ENCODE measurements at regions not wholly inside any gene's neighbourhood (a gene's known extent, or its start where the extent isn't known, plus 50 kb on each side); places are given as distances from the start of the nearest gene placed in this dataset.

- in situ Hi-C loops (cut with MboI) (no loop called here), intact Hi-C loops (cut with micrococcal nuclease; ENCODE audit: unreplicated experiment) (no loop called here)
- ChIA-PET POLR2A (no interaction called here), RAD21 (ENCODE audit: unreplicated experiment) (no interaction called here), CTCF (no interaction called here), SMC1A (ENCODE audit: uncharacterized antibody, unreplicated experiment) (no interaction called here)
- Histone ChIP-seq H3K9me3 (replicated peaks; ENCODE audit: control insufficient read depth, insufficient read depth, low read length) (no peaks in the 10 kb centered on the region), H3K79me2 (ENCODE audit: control insufficient read depth, insufficient read depth, low read length) (no peaks in the 10 kb centered on the region), H3K4me3 (no peak overlapping the region), H3K36me3 (ENCODE audit: control insufficient read depth in 2 of 2, insufficient read depth in 2 of 2, low read length in 1 of 2) (no peaks in the 10 kb centered on the region), H2AFZ (ENCODE audit: control insufficient read depth, low read depth, low read length) (no peak overlapping the region), H3K4me2 (ENCODE audit: control insufficient read depth, insufficient read depth) (no peak overlapping the region), H3K9ac (ENCODE audit: control insufficient read depth, insufficient read depth, low read length) (no peak overlapping the region), H3K4me1 (ENCODE audit: control insufficient read depth, insufficient read depth, low read length) (no peaks in the 10 kb centered on the region), H3K27me3 (replicated peaks in 1 of 2; ENCODE audit: control insufficient read depth in 2 of 2, insufficient read depth in 2 of 2, low read length in 1 of 2) (no peaks in the 10 kb centered on the region), H4K20me1 (ENCODE audit: control insufficient read depth, insufficient read depth) (no peaks in the 10 kb centered on the region), H3K27ac (ENCODE audit: control insufficient read depth, insufficient read depth) (no peak overlapping the region)
- DNase-seq (ENCODE audit: low read depth, low spot score) (no peak), ATAC-seq (no peak), FAIRE-seq (no peak)
- no peak for TF ChIP-seq SIN3A (IDR thresholded peaks at IDR 0.05; ENCODE audit: low read depth, low read length)
- no peak for TF ChIP-seq ZBTB4 (CRISPR knock-in tag; IDR thresholded peaks at IDR 0.05)
- TF ChIP-seq WRNIP1 (IDR thresholded peaks at IDR 0.05; ENCODE audit: borderline replicate concordance, low read depth, low read length): no peak
- no peak for TF ChIP-seq CHD2 (IDR thresholded peaks at IDR 0.05; ENCODE audit: borderline replicate concordance, low read depth, low read length)
- no peak for TF ChIP-seq ZNF622 (IDR thresholded peaks at IDR 0.05)
- TF ChIP-seq SREBF2 (IDR thresholded peaks at IDR 0.05; ENCODE audit: low read length): no peak
- TF ChIP-seq MLLT1 (IDR thresholded peaks at IDR 0.05): no peak
- TF ChIP-seq RAD21 (IDR thresholded peaks at IDR 0.05; ENCODE audit: insufficient read depth, low read depth, low read length): no peak
- no peak for TF ChIP-seq CEBPZ (IDR thresholded peaks at IDR 0.05; ENCODE audit: low read depth, low read length)
- no peak for TF ChIP-seq ATF2 (IDR thresholded peaks at IDR 0.05; ENCODE audit: low read length)
- no TSS peak for BruUV-seq (replicated peaks)
- WGBS (ENCODE audit: insufficient coverage, insufficient replicate concordance, low lambda C conversion rate, missing lambda C conversion rate): 0% methylated on average over 1 of the region's 1 CpG
These were observed 203.2 kb downstream of the TLR4 start for GRCh38 chr9:117907420-117907819.

Measured in GM12878 (cell line).